Left cardiac atrium (tissue), 4 donors: ENCODE measurements at regions not wholly inside any gene's neighbourhood (a gene's known extent, or its start where the extent isn't known, plus 50 kb on each side); places are given as distances from the start of the nearest gene placed in this dataset.
"Not testable (repeated sequence)": the region's sequence is repeated elsewhere in the genome, so short reads cannot be mapped to it uniquely, and the experiment has no call there.

Experiments used
- ATAC-seq, 2 donors: fragments of 200-7000 bp; cut with Tn5 transposase; one replicate each; pipeline ENCODE4 v1.9.1; 2020; ENCODE audit warnings: mild to moderate bottlenecking in 2 of 2, moderate library complexity in 2 of 2
- DNase-seq: peaks from one replicate; pipeline ENCODE4 v3.0.0-alpha.2; 2020
- intact Hi-C, 2 donors: fragments of 100-400 bp; cut with DNase I; formaldehyde crosslinking; loops; one replicate each; pipeline versions ENCODE4 v1.14.1 to v1.15.1; 2022 to 2023
- donor health status: DM: no; HTN: yes; CAD: no.
- donor health status: DM: no; HTN: yes; CAD: no; lungs with severe emphysema.
- donor health status: DM: yes; HTN: yes; CAD: no.
- donor health status: Dilated cardiomyopathy.

DNA sequence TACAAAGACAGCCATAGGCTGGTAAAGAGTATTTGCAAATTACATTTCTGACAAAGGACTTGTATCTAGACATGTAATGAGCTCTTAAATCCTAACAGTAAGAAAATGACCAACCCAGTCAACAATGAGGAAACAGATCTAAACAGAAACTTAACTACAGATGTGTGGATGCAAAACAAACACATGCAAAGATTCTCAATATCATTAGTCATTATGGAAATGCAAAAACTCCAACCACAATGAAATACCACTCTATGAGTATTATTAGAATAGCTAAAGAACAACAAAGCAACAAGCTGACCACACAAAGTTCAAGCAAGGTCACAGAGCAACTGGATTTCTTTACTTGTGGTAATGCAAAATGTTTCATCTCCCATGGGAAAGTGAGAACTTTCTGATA lies 275.3 kb upstream of the DPP6 start:
- DNase-seq, ATAC-seq, intact Hi-C loops: not testable (repeated sequence)

- intact Hi-C loops, ATAC-seq, DNase-seq: not testable (repeated sequence)
These were observed 254.8 kb upstream of the DPP6 start for GRCh38 chr7:153797363-153797762.

- intact Hi-C loops = no loop called here
- ATAC-seq = no peak
- DNase-seq = no peak
These were observed 244.1 kb upstream of the DPP6 start for GRCh38 chr7:153808117-153808516.

GRCh38 chr7:153829525-153829924 lies 222.7 kb upstream of the DPP6 start:
- no peak for DNase-seq

GRCh38 chr7:153832160-153832559 lies 220.0 kb upstream of the DPP6 start:
- intact Hi-C loops = loop anchor here in 1 of 2 donors (10.0 kb wide), 1 partner anchor 447 kb away; no protein-coding TSS in a partner anchor
- no peak for DNase-seq
- no peak for ATAC-seq

More at GRCh38 chr7:153829525-153829924, 222.7 kb upstream of the DPP6 start:
- no peak for ATAC-seq
- intact Hi-C loops = no loop called here

DNA sequence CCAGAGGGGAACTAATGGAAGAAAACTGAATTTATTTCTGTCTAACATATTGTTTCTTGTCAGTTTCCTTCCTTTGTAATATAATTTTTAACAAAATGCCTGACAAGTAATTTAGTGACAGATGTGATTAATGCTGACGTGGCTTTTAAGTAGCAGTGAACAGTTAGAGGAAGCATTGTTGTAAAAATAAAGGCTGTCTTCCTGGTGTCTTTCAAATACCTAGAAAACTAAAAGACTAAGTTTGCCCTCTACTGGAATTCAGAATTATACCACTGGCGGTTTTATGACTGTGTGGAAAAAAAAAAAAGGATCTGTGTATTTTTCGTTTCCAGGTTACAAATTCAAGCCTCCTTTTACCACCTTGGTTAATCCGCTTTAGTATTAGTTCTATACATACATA lies 217.1 kb upstream of the DPP6 start:
- no peak for DNase-seq
- intact Hi-C loops = loop anchor here in 1 of 2 donors (10.0 kb wide), 1 partner anchor 450 kb away; no protein-coding TSS in a partner anchor
- peak; percentile 53 to 60 for ATAC-seq

- intact Hi-C loops = loop anchor here in 1 of 2 donors (10.0 kb wide), 1 partner anchor 451 kb away; no protein-coding TSS in a partner anchor
- no peak for DNase-seq
- peak; percentile 39 to 80 for ATAC-seq
These were observed 216.4 kb upstream of the DPP6 start for GRCh38 chr7:153835712-153836265.

GRCh38 chr7:153838591-153838990 lies 213.6 kb upstream of the DPP6 start:
- ATAC-seq = no peak
- intact Hi-C loops = loop anchor here in 1 of 2 donors (10.0 kb wide), 1 partner anchor 454 kb away; no protein-coding TSS in a partner anchor
- no peak for DNase-seq

DNA sequence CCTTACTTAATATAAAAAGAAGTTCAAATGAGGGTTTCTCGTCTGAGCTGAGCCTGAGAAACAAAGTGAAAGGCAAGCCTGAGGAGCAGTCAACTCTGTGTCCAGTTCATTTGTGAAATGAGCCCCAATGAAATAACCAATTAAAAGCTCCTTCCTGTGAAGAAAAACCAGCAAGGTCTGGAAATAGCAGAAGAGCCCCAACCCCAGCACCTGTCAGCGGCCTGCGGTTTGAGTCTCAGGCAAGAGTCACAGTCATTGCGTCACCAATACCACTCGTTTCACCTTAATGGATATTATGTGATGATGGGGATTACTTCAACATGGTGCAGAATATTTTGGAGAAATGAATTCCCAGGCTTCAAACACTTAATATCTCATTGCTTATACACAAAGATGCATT lies 211.3 kb upstream of the DPP6 start:
- DNase-seq (no peak), ATAC-seq (no peak)
- intact Hi-C loops = no loop called here

GRCh38 chr7:153847828-153848227 lies 204.4 kb upstream of the DPP6 start:
- ATAC-seq (no peak), DNase-seq (no peak)
- intact Hi-C loops = no loop called here

- DNase-seq (no peak), ATAC-seq (no peak)
- intact Hi-C loops = no loop called here
These were observed 199.9 kb upstream of the DPP6 start for GRCh38 chr7:153852261-153852660.

- DNase-seq (no peak), ATAC-seq (peak in 1 of 2 donors; percentile 93)
- intact Hi-C loops = no loop called here
These were observed 193.8 kb upstream of the DPP6 start for GRCh38 chr7:153858355-153858754.

DNA sequence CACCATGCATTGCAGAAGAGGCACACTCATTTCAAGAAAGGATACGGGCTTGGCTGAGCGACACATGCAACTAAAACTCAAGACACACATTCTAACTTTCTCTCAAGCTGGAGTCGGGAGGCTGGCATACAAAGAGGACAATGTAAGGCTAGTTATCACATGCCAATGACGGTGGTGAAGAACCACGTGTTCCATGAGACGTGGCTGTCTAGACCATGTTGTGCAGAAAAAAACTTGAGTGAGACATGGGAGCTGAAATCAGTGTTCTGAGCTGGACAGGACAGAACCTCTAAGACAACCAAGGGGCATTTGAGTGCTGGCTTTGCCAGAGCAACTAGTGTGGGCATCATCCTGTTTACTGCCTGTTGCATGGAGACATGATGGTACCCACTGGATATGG lies 193.0 kb upstream of the DPP6 start:
- DNase-seq (no peak), ATAC-seq (no peak)
- intact Hi-C loops = no loop called here

DNA sequence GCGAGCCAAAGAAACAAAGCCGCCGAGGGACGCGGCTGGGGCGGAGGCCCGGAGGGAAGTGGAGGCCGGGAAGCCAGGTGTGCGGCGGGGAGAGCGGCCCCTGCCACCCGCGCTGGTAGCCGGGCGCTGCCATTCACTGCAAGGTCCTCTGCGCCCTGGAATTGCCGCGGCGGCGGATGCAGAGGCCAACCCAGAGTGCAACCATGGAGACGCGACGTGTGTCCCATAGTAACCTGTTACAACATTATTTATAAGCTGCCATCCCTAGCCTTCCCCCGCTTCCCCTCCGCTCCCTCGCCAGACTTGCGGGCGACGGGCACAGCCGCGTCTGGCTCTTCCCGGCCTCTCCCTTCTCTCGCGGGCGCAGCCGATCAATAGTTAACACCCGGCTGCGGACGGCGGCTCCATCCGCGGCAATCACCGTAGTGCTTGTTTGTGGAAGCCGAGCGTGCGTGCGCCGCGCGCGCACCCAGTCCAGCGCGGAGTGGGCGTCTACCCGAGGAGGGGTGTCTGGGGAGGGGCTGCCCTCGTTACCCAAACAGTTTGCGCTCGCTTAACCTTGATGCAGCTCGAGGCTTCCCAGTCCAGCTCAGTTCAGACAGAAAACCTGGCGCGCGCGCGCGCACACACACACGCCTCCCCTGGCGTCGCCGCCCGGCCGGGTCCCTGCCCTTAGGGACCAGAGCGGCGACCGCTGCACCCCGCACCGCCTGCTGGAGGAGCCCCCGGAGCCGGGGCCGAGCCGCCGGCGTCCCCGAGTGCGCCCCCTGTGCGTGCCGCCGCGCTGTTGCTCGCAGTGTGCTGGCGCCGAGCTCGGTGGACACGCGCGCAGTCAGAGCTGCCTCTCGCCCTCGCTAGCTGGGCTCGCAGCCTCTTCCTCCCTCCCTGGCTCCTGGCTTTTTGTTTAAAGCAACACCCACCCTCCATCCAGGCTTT lies 165.4 kb upstream of the DPP6 start:
- DNase-seq = no peak
- ATAC-seq = peak; percentile 34 to 82
- intact Hi-C loops = no loop called here

- intact Hi-C loops = no loop called here
- DNase-seq = no peak
- ATAC-seq = peak; percentile 8 to 41
These were observed 164.2 kb upstream of the DPP6 start for GRCh38 chr7:153887749-153888569.

DNA sequence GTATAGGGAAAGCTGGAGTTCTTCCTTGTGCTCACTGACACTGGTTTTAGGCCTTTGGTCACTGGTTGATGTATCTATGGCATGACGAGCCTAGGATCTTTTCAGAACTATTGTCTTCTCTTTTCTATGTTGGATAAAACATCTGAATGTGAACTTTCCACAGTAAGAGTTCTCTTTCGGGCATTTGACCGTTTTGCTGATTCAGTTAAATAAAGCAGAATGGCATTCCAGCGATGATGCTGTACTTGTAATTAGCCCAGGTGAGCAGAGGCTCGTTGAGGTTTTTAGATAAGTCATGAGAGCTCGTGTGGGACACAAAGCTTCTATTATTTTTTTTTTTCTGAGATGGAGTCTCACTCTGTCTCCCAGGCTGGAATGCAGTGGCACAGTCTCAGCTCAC lies 160.2 kb upstream of the DPP6 start:
- intact Hi-C loops = no loop called here
- no peak for ATAC-seq
- DNase-seq = no peak

DNA sequence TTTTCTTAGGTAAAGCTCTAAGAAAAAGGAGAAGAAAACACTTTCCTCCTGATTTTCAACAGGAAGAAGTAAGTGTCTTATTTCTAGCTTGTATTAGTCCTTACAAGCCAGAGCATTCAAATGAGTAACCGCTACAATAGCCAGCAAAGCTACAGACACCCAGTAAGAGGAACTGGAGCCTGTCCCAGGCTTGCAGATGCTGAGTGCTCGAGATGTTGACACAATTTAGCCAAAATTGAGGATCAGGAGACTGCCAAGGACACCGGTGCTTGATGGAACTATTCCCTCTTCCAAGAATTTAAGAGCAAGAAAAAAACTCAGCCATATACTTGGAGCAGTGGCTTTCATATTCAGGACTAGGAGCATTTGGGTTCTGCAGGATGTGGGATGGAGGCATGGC lies 149.3 kb upstream of the DPP6 start:
- intact Hi-C loops = no loop called here
- no peak for DNase-seq
- no peak for ATAC-seq

GRCh38 chr7:153912211-153912610 lies 140.0 kb upstream of the DPP6 start:
- intact Hi-C loops = no loop called here
- no peak for ATAC-seq
- DNase-seq = no peak

GRCh38 chr7:153920126-153920525 lies 132.1 kb upstream of the DPP6 start:
- no peak for ATAC-seq
- intact Hi-C loops = no loop called here

GRCh38 chr7:153920897-153921296 lies 131.3 kb upstream of the DPP6 start:
- no peak for DNase-seq
- intact Hi-C loops = no loop called here
- no peak for ATAC-seq

More at GRCh38 chr7:153920126-153920525, 132.1 kb upstream of the DPP6 start:
- DNase-seq = no peak
